HepG2 (cell line): ENCODE measurements at regions not wholly inside any gene's neighbourhood (a gene's known extent, or its start where the extent isn't known, plus 50 kb on each side); places are given as distances from the start of the nearest gene placed in this dataset.

Source experiments
- ATAC-seq: fragments of 200-7000 bp; cut with Tn5 transposase; 3 replicates; pipeline ENCODE4 v1.9.1; 2020; ENCODE audit warnings: mild to moderate bottlenecking, moderate library complexity
- BruUV-seq: library from RNA; stranded (reverse); fragments of 400-500 nt; replicated peaks from 2 replicates; lab custom pipeline; 2021; lab: Mats Ljungman, UMichigan
- CTCF ChIA-PET: fragments of 300-600 bp; formaldehyde crosslinking; extraction: SDS; loops from one replicate; lab custom pipeline; 2021; ENCODE audit warnings: low total read pairs, inconsistent platforms, low intra/inter-chr PET ratio; lab: Yijun Ruan, JAX
- POLR2A ChIA-PET: fragments of 350-600 bp; sonication (Branson Sonifier 250); formaldehyde crosslinking; loops from one replicate; lab custom pipeline; 2020; ENCODE audit warnings: antibody characterized with exemption, inconsistent platforms; lab: Yijun Ruan, JAX
- DNase-seq: peaks from one replicate; pipeline ENCODE4 v3.0.0-alpha.2; 2015; ENCODE audit warnings: low spot score
- FAIRE-seq: peaks from 3 replicates; lab custom pipeline; 2011; peaks lifted over from hg19 to GRCh38; lab: Jason Lieb, UNC
- H2AFZ ChIP-seq: one replicate; pipeline ENCODE4 v1.6.1; 2011; ENCODE audit warnings: low read length, inconsistent platforms
- H3K27ac ChIP-seq: fragments of 300-600 bp; 3 replicates; pipeline ENCODE4 v1.8.0; 2011; ENCODE audit warnings: mixed run types, mild to moderate bottlenecking, mixed read lengths, low read length, inconsistent platforms; ENCODE audit not compliant: insufficient read depth; ENCODE audit errors: extremely low read length
- H3K27me3 ChIP-seq, 2 experiments: fragments of 200-600 bp in 1 of 2; 2 replicates in 1 of 2; 3 replicates in 1 of 2; pipeline versions ENCODE4 v1.6.0 to v1.8.0; 2011; ENCODE audit warnings: low read length in 2 of 2, mild to moderate bottlenecking in 2 of 2, moderate library complexity in 2 of 2, inconsistent platforms in 1 of 2; ENCODE audit not compliant: insufficient read depth in 2 of 2, control insufficient read depth in 1 of 2
- H3K36me3 ChIP-seq, 2 experiments: fragments of 200-600 bp in 1 of 2; replicated peaks in 1 of 2; 2 replicates in 1 of 2; 3 replicates in 1 of 2; pipeline versions ENCODE4 v1.5.1 to v1.8.0; 2011; ENCODE audit warnings: low read length in 2 of 2, inconsistent platforms in 1 of 2; ENCODE audit not compliant: insufficient read depth in 2 of 2, control insufficient read depth in 1 of 2
- H3K4me1 ChIP-seq: 2 replicates; pipeline ENCODE4 v1.5.1; 2012; ENCODE audit warnings: low read length, inconsistent platforms; ENCODE audit not compliant: insufficient read depth
- H3K4me2 ChIP-seq: 2 replicates; pipeline ENCODE4 v1.6.0; 2011; ENCODE audit warnings: low read depth, low read length, inconsistent platforms
- H3K4me3 ChIP-seq, 3 experiments: fragments of 200-600 bp in 1 of 3; sonication (generic), shearing (Covaris generic) in 1 of 3; replicated peaks in 1 of 3; 2 replicates each; pipeline ENCODE4 v1.5.1; 2011 to 2016; ENCODE audit warnings: low read length in 3 of 3, inconsistent platforms in 2 of 3, low read depth in 2 of 3, mild to moderate bottlenecking in 2 of 3, control low read depth in 1 of 3, mixed read lengths in 1 of 3; ENCODE audit not compliant: insufficient read depth in 1 of 3
- H3K79me2 ChIP-seq: one replicate; pipeline ENCODE4 v1.6.1; 2011; ENCODE audit warnings: low read length, inconsistent platforms; ENCODE audit not compliant: insufficient read depth
- H3K9ac ChIP-seq: 2 replicates; pipeline ENCODE4 v1.6.0; 2011; ENCODE audit warnings: mild to moderate bottlenecking, low read depth, low read length, inconsistent platforms; ENCODE audit not compliant: insufficient read depth
- H3K9me3 ChIP-seq: 2 replicates; pipeline ENCODE4 v1.5.1; 2012; ENCODE audit warnings: mild to moderate bottlenecking, low read length
- H4K20me1 ChIP-seq: 2 replicates; pipeline ENCODE4 v1.6.0; 2011; ENCODE audit warnings: inconsistent platforms, mild to moderate bottlenecking, low read length, moderate library complexity; ENCODE audit not compliant: insufficient read depth
- HDAC6 ChIP-seq: fragments of 200-600 bp; sonication (generic); IDR thresholded peaks from 2 replicates; pipeline ENCODE4 v1.7.0; 2017; ENCODE audit warnings: mild to moderate bottlenecking, antibody characterized with exemption, low read length, low read depth
- HOXA9 ChIP-seq: sonication (generic); formaldehyde crosslinking; IDR thresholded peaks from 2 replicates; pipeline ENCODE4 v1.8.1; 2022; ENCODE audit warnings: missing genetic modification reagents, mild to moderate bottlenecking, moderate library complexity, borderline replicate concordance
- MED13 ChIP-seq: sonication (generic); formaldehyde crosslinking; IDR thresholded peaks from 2 replicates; pipeline ENCODE4 v1.5.0; 2020; ENCODE audit warnings: missing genetic modification reagents
- PHF21A ChIP-seq: sonication (generic); formaldehyde crosslinking; IDR thresholded peaks from 2 replicates; pipeline ENCODE4 v1.5.0; 2020; ENCODE audit warnings: mild to moderate bottlenecking, missing genetic modification reagents
- ZBTB20 ChIP-seq: sonication (generic); formaldehyde crosslinking; IDR thresholded peaks from 2 replicates; pipeline ENCODE4 v1.8.1; 2023; ENCODE audit warnings: missing genetic modification reagents, low read depth, mild to moderate bottlenecking, borderline replicate concordance
- ZNF431 ChIP-seq: sonication (generic); formaldehyde crosslinking; IDR thresholded peaks from 2 replicates; pipeline ENCODE4 v1.9.0; 2022; ENCODE audit warnings: missing genetic modification reagents, low read depth, mild to moderate bottlenecking, borderline replicate concordance
- ZNF468 ChIP-seq: sonication (generic); formaldehyde crosslinking; IDR thresholded peaks from 2 replicates; pipeline ENCODE4 v1.8.0; 2022; ENCODE audit warnings: mild to moderate bottlenecking, moderate library complexity, missing genetic modification reagents
- ZNF589 ChIP-seq: sonication (generic); formaldehyde crosslinking; conservative IDR thresholded peaks from 2 replicates; pipeline ENCODE4 v1.8.0; 2022; ENCODE audit warnings: mild to moderate bottlenecking, moderate library complexity, missing genetic modification reagents
- ZNF737 ChIP-seq: sonication (generic); formaldehyde crosslinking; IDR thresholded peaks from 2 replicates; pipeline ENCODE4 v1.5.0; 2020; ENCODE audit warnings: missing genetic modification reagents, mild to moderate bottlenecking, borderline replicate concordance
- WGBS: methylation state at CpG from one replicate; pipeline ENCODE4 v1.1.6; 2017; ENCODE audit warnings: low lambda C conversion rate; 5-methylcytosine and 5-hydroxymethylcytosine counted together
- in situ Hi-C: cut with HindIII; loops from 2 replicates; pipeline ENCODE4 v1.10.0; 2017; ENCODE audit warnings: low pct_unique_long_range_greater_than_20kb; ENCODE audit not compliant: extremely low pct_ligation_motif_present
- intact Hi-C: fragments of 100-400 bp; cut with micrococcal nuclease; formaldehyde crosslinking; loops from one replicate; pipeline ENCODE4 v1.10.0; 2022; ENCODE audit not compliant: unreplicated experiment
- TF ChIP-seq, protein P1 (sequence below): sonication (generic); formaldehyde crosslinking; IDR thresholded peaks from 2 replicates; pipeline ENCODE4 v1.5.1; 2020; ENCODE audit warnings: mild to moderate bottlenecking, missing genetic modification reagents, moderate library complexity

DNA sequence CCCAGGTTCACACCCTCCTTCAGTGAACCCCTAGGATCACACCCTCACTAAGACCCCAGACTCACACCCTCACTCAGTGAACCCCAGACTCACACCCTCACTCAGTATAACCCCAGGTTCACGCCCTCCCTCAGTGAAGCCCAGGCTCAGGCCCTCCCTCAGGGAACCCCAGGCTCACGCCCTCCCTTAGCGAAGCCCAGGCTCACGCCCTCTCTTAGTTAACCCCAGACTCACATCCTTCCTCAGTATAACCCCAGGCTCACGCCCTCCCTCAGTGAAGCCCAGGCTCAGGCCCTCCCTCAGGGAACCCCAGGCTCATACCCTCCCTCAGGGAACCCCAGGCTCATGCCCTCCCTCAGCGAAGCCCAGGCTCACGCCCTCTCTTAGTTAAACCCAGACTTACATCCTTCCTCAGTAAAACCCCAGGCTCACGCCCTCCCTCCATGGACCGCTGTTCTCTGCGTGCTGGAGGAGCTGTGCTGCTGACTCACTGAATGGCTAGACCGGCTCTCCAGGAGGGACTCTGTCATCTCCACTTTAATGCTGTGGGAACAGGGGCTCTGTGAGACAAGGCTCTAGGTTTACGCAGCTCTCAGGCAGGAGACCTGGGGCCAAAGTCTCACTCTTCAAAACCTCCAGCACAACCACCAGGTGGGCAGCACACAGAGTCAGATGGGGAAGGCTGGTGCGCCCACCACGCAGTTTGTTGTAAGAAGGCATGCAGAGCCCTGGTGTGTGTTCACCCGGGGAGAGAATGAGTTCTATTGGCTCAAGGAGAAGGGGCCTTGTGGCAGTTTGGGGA is 506.9 kb upstream of the MYT1L start:
- TF ChIP-seq HOXA9 (CRISPR knock-in tag), result no peak
- TF ChIP-seq MED13 (CRISPR knock-in tag), result no peak
- TF ChIP-seq ZNF431 (CRISPR knock-in tag), result no peak
- no peak for TF ChIP-seq PHF21A (CRISPR knock-in tag)
- TF ChIP-seq ZNF468 (CRISPR knock-in tag), result no peak
- no peak for TF ChIP-seq HDAC6
- TF ChIP-seq ZBTB20 (CRISPR knock-in tag), result no peak
- TF ChIP-seq ZNF589 (CRISPR knock-in tag), result no peak
- TF ChIP-seq, protein P1, sequence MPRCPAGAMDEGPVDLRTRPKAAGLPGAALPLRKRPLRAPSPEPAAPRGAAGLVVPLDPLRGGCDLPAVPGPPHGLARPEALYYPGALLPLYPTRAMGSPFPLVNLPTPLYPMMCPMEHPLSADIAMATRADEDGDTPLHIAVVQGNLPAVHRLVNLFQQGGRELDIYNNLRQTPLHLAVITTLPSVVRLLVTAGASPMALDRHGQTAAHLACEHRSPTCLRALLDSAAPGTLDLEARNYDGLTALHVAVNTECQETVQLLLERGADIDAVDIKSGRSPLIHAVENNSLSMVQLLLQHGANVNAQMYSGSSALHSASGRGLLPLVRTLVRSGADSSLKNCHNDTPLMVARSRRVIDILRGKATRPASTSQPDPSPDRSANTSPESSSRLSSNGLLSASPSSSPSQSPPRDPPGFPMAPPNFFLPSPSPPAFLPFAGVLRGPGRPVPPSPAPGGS (CRISPR knock-in tag), result no peak
- TF ChIP-seq ZNF737 (CRISPR knock-in tag), result no peak
- H3K79me2 ChIP-seq, result no peaks in the 10 kb centered on the region
- no peak for FAIRE-seq
- peaks cover 2 to 39% of the 10 kb centered on the region in 2 experiments; a peak in 2 of 5 replicates for H3K27me3 ChIP-seq
- H3K36me3 ChIP-seq, result no peaks in the 10 kb centered on the region
- WGBS, result 17% methylated on average over 15 of the region's 15 CpGs
- no peak overlapping the region for H3K4me3 ChIP-seq
- no peak for DNase-seq
- no peak overlapping the region for H2AFZ ChIP-seq
- H3K9ac ChIP-seq, result no peak overlapping the region
- intact Hi-C loops (no loop called here), in situ Hi-C loops (no loop called here)
- no peaks in the 10 kb centered on the region for H3K4me1 ChIP-seq
- H3K4me2 ChIP-seq, result no peak overlapping the region
- ATAC-seq, result no peak
- no peaks in the 10 kb centered on the region for H4K20me1 ChIP-seq
- H3K9me3 ChIP-seq, result no peaks in the 10 kb centered on the region
- no TSS peak for BruUV-seq
- no peak overlapping the region for H3K27ac ChIP-seq
- CTCF ChIA-PET, result no interaction called here
- POLR2A ChIA-PET, result no interaction called here
